ENCODE measurements at regions not wholly inside any gene's neighbourhood (a gene's known extent, or its start where the extent isn't known, plus 50 kb on each side); places are given as distances from the start of the nearest gene placed in this dataset.

- TF ChIP-seq EZH2 (IDR thresholded peaks at IDR 0.05; ENCODE audit: low read length, missing control alignments) (no peak), CTCF (conservative IDR thresholded peaks at IDR 0.05 in 1 of 2, IDR thresholded peaks at IDR 0.05 in 1 of 2; ENCODE audit: low read depth in 1 of 2, low read length in 2 of 2) (no peak)
Measured at GRCh38 chr13:85632526-85633195, 166.6 kb downstream of the SLITRK6 start.
